ENCODE measurements at regions not wholly inside any gene's neighbourhood (a gene's known extent, or its start where the extent isn't known, plus 50 kb on each side); places are given as distances from the start of the nearest gene placed in this dataset.

- no peak overlapping the region for H3K4me3 ChIP-seq
- no peak for DNase-seq (ENCODE audit: low spot score)
- no peak for TF ChIP-seq CTCF (IDR thresholded peaks at IDR 0.05)
- H3K27ac ChIP-seq: no peak overlapping the region
Measured at GRCh38 chr5:40017135-40017534, 592.4 kb upstream of the DAB2 start.

GRCh38 chr5:40010436-40010835 lies 585.7 kb upstream of the DAB2 start:
- no peak for TF ChIP-seq CTCF (IDR thresholded peaks at IDR 0.05)
- no peak overlapping the region for H3K4me3 ChIP-seq
- no peak overlapping the region for H3K27ac ChIP-seq
- no peak for DNase-seq (ENCODE audit: low spot score)

DNA sequence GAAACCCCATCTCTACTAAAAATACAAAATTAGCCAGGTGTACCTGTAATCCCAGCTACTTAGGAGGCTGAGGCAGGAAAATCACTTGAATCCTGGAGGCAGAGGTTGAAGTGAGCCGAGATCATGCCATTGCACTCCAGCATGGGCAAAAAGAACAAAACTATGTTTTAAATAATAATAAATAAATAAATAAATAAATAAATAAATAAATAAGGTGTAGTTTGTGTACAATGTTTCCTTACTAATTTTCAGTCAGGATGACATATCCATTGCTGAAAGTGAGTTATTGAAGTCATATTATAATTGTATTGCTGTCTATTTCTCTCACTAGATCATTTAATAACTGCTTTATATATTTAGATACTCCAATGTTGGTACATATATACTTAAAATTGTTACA lies 581.5 kb upstream of the DAB2 start:
- no peak overlapping the region for H3K27ac ChIP-seq
- H3K4me3 ChIP-seq: no peak overlapping the region
- no peak for TF ChIP-seq CTCF (IDR thresholded peaks at IDR 0.05)
- DNase-seq (ENCODE audit: low spot score): no peak

DNA sequence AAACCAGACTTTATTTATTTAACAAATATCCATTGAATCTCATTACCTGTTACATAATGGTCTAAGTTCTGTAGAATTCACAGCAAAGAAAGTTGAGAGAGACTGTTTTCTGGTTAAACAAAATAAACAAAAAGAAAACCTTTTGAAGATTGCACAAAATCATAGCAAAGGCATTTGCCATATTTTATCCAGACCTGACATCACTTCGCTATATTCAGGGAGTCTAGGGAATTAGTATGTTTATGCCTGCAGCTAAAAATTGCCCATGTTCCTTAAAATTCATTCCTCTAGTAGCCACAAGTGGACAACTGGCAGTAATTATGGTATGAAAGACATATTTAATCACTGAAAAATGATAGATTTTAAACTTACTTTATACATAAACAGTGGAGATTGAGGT lies 577.0 kb upstream of the DAB2 start:
- no peak for DNase-seq (ENCODE audit: low spot score)
- no peak overlapping the region for H3K27ac ChIP-seq
- TF ChIP-seq CTCF (IDR thresholded peaks at IDR 0.05): no peak
- no peak overlapping the region for H3K4me3 ChIP-seq

DNA sequence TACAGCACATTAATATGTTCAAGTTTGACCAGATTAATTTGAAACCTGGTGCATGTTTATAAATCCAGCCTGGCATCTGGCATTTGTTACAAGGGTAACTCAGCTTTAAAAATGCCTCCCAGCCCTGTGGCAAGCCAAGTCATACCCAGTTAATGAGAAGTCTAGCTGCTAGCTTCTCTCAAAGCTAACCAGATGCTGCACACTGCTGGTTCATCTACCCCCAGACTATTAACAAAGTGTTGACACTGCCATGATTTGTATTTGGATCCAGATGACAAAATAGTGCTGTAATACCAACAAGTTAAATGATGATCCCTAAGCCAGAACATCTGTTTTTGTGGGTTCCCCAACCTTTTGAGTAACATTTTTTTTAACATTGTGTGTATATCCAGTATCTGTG lies 573.7 kb upstream of the DAB2 start:
- H3K27ac ChIP-seq: no peak overlapping the region
- DNase-seq (ENCODE audit: low spot score): no peak
- TF ChIP-seq CTCF (IDR thresholded peaks at IDR 0.05): no peak

GRCh38 chr5:39995990-39996389 lies 571.2 kb upstream of the DAB2 start:
- H3K27ac ChIP-seq: no peak overlapping the region
- DNase-seq (ENCODE audit: low spot score): no peak
- no peak overlapping the region for H3K4me3 ChIP-seq
- no peak for TF ChIP-seq CTCF (IDR thresholded peaks at IDR 0.05)

More for the DNA sequence above, 573.7 kb upstream of the DAB2 start:
- no peak overlapping the region for H3K4me3 ChIP-seq

- DNase-seq (ENCODE audit: low spot score): no peak
- H3K4me3 ChIP-seq: no peak overlapping the region
- TF ChIP-seq CTCF (IDR thresholded peaks at IDR 0.05): no peak
- no peak overlapping the region for H3K27ac ChIP-seq
Measured at GRCh38 chr5:39992617-39993202, 567.9 kb upstream of the DAB2 start.

All from coronary artery (tissue), 2 donors.